GM19452 (cell line): ENCODE measurements at regions not wholly inside any gene's neighbourhood (a gene's known extent, or its start where the extent isn't known, plus 50 kb on each side); places are given as distances from the start of the nearest gene placed in this dataset.

Experiments used
- ATAC-seq: cut with Tn5 transposase; IDR thresholded peaks from one replicate; pipeline ENCODE4 v1.9.1; 2021; ENCODE audit not compliant: unreplicated experiment

DNA sequence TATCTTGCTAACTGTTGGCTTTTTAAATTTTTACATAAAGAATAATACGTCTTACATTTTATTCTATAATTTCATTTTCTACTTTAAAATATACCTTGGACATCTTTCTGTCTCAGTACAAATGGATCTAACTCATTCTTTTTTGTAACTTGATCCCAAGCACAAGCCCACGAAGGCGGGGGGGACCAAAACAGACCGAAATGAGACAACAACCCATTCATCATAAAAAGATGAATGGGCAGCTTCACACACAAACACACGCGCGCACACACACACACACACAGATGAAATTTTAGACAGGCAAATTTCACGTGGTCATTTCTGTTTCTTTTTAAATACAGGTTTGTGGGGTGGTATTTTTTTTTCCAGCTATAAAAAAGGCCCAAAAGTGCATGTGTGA is 271.3 kb upstream of the TOPAZ1 start:
- ATAC-seq = no peak

DNA sequence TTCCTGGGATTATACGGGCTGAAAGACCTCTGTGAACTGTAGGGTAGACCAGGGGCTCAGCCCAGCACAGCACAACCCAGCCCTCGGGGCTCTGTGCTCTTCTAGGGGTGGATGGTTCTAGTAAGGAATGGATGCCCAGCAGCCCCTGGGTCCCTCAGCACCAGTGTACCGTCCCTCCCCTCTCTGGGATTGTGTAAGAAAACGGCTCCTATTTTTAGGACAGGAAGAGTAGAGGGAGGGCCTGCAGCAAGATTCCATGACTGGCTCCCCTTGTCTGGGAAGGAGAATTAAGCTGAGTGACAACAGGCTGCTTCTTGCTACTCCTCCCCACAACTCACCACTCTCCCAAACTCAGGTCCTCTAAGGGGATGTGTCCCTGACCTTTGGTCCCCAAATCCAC is 270.8 kb upstream of the TOPAZ1 start:
- ATAC-seq = no peak

DNA sequence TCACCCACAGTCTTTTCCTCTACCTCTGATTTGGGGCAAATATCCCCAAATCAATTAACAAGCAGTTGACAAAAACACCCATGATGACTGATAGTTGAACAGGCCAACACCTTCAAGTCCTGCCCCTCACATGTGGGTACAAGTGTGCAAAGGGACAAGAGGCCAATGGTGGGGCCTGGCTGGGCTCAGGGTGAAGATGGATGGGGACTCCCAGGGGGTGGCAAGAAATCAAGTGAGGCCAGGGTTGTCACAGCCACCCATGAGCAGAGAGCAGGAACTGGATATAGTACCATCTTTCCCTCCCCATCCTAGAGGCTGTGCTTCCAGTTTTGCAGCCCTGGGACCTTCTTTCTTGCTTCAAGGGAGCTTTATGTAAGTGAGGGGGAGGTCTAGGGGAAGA is 270.2 kb upstream of the TOPAZ1 start:
- no peak for ATAC-seq

DNA sequence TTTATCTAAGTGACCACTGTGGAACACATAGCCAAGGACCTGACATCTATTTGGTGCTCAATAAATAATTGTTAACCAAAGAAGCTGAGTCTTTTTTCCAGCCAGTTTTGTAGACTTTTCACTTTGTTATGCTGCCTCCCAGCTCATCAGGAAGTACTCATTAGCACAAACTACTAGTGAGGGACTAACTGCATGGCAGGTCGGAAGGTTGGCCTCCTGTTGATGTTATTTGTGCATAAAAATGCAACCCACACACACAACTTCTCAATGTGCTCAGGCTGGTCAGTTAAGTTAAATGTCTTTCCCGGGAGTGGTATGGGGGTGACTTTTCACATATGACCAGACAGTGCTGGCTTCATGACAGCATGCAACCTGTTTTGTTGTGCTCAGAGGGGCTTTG is 263.0 kb upstream of the TOPAZ1 start:
- no peak for ATAC-seq

DNA sequence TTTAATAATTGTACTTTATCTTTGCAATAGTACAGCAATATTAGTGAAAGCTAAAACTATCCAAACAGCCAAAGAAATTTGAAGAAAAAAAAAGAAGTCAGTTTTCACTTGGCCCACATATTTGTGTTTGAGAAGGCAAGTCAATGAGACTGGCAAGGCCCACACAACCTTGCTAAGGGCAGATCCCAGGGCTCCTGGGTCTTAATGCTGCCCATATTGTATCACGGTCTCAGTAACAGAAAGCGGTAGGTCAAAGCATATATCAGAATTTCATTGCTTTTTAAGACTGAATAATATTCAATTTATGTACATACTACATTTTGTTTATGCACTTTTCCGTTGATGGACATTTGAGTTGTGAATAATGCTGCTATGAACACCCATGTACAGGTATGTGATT is 262.0 kb upstream of the TOPAZ1 start:
- ATAC-seq = no peak

DNA sequence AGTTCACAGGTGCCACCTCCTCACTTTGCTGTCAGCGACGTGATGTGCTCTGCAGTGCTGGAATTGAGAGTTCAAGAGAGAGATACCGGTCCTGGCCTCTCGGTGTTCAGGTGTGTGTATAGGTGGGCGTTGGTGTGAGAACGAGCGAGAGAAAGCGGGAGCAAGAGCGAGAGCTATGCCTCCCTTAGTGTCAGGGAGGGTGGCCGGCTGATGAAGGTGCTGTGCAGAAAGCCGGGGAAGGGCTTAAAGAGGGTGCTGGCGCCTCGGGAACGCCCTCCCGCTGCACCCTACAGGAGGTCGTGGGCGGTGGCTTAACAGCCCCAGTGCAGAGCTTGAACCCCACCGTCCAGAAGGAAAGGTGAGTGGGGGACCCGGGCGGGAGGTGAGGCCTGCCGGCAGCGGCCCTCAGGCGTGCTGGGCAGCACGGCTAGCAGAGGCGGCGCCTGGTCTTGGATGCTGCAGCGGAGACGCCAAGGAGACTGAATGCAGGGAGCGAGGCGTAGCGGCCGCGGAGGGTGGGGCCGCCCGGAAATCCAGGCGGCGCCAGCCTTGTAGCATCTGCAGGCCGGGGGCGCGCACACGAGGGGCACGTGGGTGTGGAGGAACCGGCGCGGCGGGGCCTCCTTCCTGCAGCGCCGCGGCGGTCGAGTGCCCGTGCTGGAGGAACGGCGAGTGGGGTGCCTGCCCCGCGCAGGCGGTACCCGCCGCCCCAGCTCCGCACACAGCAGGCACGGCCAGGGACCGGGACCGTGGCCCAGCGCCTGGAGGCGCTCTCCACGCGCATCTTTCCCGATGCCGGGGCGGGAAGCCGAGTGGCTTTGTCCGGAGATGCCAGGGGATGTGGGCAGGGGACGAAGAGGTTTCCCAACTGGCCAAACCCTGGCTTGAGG is 246.8 kb upstream of the TOPAZ1 start:
- ATAC-seq = no peak

DNA sequence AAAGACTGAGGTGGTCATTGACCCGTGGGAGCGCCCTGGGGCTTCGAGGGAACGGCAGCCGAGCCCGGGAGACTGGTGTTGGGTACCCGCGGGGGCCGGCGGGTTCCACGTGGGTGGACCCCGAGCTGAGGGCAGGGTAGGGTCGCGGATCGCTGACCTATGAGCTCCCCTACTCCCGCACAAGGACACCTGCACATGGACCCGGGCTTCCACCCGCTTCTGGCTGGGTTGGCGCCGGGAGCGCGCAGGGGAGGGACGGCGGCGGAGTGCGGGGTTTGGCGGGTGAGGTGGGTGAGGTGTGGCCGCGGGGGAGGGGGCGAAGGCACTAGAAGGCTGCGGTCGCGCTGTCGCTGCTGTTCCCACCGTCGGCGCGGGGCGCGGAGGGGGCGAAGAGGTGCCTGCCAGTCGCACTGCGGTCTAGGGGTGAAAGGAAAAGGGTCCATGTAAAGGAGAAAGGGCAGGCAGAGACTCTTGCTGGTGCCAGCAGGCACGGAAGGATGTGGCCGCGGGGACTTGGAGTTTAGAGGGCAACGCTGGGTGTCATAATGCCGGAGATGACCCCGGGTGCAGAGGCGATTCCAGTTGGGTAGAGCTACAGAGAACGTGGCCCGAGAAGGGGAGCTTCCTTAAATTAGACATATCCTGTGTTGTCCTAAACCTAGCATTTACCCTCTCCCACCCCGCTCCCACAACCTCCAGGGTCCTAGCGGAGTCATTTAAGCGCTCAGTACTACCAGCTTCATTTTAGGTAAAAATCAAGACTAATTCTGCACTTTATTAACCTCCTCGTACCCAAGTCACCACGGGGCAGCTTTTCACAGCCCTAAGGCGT is 245.9 kb upstream of the TOPAZ1 start:
- ATAC-seq = no peak

DNA sequence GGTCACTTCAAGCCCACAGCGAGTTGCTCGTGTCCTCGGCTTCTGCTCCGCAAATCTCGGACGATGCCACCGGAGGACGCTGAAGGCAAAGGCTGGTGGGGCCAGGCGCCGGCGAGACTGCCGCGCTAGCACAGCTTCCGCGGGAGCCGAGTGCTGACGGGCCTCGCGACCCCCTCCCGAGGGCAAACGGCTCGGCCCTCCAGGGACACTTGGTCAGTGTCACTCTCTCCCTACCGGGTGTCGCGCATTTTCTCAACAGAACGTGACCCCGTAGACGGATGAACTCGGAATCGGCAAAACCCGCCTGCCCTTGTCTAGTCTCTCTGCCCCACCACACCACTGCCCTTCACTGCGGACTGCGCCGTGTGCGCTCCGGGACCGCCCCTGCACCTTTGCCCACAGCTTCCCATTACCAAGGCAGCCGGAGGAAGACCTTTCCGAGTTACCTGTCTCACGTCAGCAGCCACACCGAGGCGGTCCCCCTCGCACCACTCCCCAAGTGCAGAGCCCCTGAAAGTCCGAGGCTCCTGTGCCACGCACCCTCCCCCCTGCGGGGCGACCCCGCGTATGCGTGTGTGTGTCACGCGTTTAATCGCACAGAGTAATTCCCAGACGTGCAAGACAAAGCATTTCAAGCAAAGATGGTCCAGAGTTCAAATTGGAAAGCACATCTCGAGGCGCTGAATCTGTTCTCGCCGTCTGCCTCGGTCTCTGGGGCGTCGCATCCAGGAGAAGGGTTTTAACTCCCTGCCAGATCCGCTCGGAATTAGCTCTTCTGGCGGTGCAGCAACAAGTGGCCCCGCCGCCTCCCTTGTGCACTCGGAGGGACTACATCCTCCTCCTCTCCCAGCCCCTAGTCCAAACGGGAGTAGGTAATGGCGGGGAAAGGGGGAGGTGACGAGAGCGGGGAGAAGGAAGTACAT is 245.0 kb upstream of the TOPAZ1 start:
- ATAC-seq = no peak

DNA sequence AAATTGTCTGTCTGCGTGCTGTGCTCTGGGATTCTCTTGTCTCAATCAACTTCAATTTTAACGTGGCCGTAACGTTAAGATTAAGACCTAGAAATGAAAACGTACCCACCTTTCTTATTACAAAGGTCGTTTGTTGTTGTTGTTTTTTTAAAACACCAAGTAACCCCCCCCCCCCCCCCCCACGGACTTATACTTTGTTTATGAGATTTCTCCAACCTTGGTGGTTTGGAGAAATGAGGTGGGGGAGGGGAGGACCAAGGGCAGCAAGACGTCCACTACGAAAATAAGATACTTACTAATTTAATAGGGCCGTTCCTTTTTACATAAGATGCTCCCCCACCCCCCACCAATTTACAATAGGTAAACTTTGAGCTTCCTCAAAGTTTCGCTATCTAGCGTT is 244.4 kb upstream of the TOPAZ1 start:
- no peak for ATAC-seq

DNA sequence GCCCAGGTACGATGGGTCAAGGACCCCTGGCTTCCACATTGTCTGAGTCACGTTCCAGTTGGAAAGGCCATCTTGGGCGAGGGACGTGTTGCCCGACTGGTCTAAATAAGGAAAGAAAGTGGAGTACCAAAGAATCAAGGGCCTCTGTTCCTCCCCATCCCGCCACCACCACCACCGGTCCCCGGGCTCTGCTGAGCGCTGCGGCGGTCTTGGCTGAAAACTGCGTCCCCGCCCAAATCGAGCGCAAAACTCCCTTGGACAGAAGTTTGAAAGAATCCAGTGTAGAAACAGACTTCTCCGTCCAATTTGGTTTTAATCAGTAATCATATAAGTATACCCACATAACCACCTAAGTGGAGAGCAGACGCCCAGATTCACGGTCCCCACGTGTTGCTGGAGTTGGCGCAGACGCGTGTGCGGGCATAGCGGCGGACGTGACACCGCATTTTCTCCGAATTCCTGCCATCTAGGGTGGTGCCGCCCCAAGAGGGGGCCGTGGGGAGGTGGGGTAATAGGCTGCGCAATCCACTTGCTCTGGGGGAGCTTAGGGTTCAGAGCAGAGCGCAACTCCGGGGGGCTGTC is 243.8 kb upstream of the TOPAZ1 start:
- ATAC-seq = no peak

DNA sequence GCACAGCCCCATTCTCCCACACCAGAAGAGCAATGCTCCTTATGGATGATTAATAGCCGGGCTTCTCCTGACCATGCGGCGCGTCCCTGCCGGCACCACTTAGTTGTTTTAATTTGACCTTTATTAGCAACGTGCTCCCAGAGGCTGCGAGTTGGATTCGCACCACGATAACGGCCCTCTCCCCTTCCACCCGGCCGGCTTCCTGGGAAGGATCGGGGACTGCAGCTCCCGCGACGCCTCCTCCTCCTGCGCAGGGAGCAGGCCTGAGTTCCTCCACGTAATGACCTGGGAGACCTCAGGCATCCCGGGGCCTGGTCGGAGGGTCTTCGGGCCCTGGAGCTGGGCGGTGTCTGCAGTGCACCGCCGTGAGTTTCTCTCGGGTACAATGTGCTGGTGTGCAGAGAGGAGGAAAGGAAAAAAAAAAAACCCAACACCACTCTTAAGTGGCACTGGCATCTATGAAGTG is 243.3 kb upstream of the TOPAZ1 start:
- ATAC-seq = no peak

DNA sequence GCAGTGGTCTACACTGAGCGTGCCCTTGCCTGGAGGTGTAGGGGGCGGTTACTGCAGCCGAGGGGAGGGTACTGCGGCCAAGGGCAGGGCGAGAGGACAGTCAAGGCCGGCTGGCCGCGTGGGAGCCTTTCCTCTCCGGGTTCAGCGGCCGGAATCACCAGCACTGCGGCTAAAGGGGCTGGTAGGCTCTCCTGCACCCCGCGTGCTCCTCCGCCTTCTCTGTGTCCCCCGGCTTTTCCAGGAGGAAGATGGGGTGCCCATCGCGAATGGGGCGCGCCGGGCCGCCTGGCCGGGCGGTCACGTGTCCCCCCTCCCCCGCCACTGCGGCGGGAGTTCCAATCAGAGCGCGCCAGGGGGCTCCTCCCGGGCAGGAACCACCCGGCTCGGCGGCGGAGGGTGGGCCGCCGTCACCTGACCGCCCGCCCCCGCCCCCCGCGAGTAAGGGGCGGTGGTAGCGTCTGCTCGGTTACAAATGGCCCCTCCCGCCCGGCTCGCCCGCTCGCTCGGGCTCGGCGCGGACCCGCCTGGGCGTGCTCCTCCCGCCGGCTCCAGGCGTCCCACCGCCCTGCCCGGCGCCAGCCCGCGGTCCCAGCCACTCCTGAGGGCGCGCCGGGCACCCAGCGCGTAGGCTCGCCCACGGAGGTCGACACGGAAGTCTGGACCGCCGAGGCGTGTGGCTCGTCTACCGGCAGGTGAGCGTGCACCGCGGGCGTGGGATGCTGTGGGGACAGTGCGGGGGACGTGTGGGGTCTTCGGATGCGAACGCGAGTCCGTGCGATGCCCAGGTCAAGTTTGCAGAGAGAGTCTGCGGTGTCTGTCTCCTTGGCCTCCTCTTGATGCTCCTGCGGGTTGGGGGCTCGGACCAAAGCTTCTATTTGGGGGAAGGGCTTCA is 242.6 kb upstream of the TOPAZ1 start:
- ATAC-seq = no peak

DNA sequence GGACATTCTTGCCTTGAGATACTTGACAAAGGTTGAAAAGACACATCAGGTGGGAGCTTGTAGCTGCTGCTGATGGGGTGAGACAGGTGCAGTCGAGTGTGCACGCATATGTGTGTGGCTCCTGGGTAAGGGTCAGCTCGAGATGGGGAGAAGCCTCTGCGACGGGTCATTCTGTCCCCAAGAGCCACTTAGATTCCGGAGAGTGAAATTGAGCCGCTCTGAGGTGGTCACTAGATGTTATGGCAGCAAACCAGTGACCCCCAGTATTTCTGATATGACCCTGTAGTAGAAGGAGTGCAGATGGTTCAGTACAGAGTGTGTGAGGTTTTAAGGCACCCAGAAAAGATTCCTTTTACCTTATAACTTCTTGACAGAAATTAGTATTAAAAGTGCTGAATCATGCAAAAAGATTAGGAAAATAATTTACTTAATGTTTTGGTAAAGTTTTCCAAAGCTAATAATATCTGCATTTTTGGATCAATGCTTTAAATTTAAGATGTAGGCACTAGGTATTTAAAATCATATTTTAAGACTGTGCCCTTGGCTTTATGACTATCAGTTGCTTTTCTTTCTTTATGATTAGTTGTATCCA is 241.9 kb upstream of the TOPAZ1 start:
- no peak for ATAC-seq

DNA sequence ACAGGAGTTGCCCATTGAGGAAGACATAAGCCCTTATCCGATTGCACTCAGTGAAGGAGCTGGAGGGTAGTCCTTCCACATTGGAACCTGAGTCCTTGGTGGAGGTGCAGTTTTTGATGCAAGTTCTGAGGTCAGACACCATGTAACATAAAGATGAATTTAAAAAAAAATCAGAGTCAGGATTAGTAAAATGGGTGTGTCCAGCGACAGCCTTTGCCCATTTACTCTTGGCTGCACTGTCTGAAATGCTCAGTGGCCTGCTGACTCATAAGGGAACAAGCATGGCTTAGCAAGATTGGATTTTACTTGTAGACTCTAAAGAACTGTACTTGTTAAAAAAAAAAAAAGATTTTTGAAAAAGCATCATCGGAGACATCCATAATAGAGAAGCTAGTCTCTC is 241.1 kb upstream of the TOPAZ1 start:
- ATAC-seq = no peak

DNA sequence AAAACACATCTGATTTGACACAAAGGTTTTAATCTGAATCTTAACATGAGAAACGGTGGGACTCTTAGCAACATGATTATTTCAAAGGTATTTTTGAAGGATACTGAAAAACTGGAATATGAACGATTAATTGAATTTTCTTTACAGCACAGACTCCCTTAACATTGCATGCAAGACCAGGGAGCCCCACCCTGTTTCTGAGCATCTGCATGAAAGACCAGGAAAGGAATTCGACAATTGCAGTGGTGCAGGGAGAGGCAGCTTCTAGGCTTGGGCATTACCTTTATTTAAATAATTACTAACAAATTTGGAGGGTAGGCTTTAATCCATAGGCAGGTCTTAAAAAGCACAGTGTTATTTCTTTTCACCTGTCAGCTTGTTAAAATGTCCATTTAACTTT is 240.6 kb upstream of the TOPAZ1 start:
- ATAC-seq = no peak

DNA sequence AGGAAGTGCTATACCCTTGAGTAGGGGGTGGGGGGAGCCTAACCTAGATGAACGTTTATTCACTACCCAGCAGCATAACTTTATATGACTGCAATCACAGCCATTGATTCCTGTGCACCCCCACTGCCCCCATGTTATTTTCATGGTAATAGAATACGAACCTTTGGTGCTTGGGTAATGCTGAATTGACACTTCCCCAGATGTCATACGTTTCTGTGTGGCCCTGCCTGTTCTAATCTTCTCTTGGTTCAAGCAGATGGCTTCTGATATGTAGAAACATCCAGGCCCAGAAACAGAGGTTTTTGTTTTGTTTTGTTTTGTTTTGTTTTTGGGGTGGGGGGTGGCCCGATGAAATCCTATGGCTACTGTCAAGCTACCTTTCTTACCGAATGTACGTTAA is 237.9 kb upstream of the TOPAZ1 start:
- no peak for ATAC-seq

DNA sequence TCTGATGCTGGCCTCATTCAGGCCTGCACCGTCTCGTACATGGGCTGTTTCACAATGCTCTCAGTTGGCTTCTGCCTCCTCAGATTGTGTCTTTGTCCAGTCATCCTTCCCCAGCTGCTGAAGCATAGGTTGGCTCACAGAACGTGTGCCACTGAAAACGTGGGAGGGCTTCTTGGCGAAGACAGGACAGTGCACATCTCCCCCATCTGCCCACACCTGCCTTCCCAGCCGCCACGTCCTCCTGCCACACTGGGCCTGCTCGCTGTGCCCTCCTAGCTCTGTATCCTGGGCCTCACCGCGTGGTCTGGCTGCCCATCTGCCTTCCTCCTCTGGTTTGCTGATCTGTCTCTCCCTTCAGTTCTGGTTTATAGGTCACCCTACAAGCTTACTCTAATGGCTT is 230.0 kb upstream of the TOPAZ1 start:
- no peak for ATAC-seq

DNA sequence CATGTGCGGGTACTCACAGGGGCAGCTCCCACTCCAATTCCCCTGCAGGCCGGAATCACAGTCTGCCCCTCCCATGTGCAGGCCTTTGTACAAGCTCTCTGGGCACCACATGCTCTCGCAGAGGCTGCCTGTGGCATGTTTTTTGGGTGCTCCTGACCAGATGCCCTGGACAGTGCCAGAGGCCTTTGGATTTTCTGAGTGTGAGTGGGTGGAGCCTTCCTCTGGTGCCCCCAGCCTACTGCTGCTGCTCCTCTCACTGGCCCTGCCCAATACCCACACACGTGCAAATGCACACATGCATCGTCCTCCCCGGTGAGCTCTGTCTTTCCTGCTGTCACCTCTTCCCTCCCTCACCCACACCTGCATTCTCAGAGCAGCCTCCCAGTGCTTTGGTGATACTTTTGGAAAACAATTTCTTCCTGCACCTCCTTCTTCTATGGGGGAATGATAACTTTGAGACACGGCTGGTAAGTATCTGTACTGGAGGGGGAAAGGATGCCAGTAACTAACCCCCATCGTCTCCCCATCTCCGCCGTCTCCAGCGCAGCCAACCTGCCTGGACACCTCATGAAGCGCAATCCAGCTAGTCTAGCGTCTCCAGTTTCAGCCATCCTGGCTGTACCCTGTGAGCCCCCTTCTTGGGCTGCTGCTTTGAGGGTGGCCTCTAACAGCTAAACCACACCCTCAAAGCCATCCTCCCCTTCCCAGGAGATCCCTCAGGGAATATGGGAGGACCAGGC is 229.4 kb upstream of the TOPAZ1 start:
- ATAC-seq = no peak

DNA sequence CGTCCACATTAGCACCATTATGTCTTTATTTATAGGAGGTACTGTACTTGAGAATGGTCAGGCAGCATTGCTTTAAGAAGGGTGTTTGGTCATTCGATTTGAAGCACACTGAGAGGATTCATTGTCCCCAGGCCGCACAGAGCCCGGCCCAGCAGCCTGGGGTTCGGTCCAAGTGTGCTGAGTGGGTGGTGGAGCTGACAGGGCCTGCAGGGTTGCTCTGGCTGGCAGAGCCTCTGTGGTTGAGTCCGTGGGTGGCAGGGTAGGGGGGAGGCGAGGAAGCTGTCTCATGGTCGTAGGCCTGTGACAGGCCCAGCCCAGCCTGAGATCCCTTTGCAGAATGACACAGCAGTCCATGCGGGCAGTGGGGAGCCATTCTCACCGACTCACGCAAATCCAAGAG is 227.7 kb upstream of the TOPAZ1 start:
- no peak for ATAC-seq
